ENCODE measurements at regions not wholly inside any gene's neighbourhood (a gene's known extent, or its start where the extent isn't known, plus 50 kb on each side); places are given as distances from the start of the nearest gene placed in this dataset.

DNA sequence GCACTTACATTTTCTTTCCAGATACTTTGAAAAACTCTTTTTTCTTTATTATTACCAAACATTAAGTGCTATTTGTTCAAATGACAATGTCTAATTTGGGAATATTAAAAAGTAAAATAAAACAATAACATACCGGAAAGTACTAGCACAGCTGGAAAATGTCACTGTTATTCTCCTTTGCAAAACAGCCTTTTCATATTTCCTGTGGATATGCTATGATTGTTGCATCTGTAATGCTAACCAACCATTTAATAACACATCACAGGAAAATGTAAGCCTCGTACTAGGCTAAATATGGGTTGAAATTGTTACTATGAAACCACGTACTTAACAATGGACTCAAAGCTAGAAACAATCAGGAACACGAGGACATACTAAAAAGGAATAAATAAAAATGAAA, 298.1 kb downstream of the CBLN2 start:
- DNase-seq (ENCODE audit: low spot score, unreplicated experiment), result no peak
- Mint-ChIP-seq H3K27me3 (no peaks in the 10 kb centered on the region), H3K4me1 (ENCODE audit: low read depth) (no peaks in the 10 kb centered on the region), H3K9me3 (ENCODE audit: low read depth) (peaks cover 4% of the 10 kb centered on the region), H3K4me3 (ENCODE audit: low read depth) (no peak overlapping the region), H3K36me3 (ENCODE audit: insufficient read depth) (no peaks in the 10 kb centered on the region), H3K27ac (no peak overlapping the region)
- TF ChIP-seq, protein P1, sequence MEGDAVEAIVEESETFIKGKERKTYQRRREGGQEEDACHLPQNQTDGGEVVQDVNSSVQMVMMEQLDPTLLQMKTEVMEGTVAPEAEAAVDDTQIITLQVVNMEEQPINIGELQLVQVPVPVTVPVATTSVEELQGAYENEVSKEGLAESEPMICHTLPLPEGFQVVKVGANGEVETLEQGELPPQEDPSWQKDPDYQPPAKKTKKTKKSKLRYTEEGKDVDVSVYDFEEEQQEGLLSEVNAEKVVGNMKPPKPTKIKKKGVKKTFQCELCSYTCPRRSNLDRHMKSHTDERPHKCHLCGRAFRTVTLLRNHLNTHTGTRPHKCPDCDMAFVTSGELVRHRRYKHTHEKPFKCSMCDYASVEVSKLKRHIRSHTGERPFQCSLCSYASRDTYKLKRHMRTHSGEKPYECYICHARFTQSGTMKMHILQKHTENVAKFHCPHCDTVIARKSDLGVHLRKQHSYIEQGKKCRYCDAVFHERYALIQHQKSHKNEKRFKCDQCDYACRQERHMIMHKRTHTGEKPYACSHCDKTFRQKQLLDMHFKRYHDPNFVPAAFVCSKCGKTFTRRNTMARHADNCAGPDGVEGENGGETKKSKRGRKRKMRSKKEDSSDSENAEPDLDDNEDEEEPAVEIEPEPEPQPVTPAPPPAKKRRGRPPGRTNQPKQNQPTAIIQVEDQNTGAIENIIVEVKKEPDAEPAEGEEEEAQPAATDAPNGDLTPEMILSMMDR (IDR thresholded peaks at IDR 0.05; ENCODE audit: unreplicated experiment), result no peak

DNA sequence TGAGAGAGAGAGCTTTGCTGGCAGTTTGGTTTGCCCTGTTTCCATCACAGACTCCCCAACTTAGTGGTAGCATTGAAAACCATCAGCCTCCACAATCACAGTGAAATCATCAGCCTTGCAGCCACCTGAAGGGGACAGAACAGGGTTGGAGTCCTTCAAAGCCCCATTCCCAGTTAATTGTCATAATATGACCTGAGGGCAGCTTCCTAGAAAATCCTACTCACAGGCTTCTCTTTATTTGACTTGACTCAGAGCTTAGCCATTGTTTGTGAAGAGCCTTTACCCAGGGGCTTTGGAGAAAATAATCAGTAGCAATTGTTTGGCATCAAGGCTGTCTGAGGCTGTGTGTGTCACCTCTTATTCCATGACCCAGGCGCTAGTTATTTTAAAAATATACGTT, 308.7 kb downstream of the CBLN2 start:
- no peak for DNase-seq (ENCODE audit: low spot score, unreplicated experiment)

DNA sequence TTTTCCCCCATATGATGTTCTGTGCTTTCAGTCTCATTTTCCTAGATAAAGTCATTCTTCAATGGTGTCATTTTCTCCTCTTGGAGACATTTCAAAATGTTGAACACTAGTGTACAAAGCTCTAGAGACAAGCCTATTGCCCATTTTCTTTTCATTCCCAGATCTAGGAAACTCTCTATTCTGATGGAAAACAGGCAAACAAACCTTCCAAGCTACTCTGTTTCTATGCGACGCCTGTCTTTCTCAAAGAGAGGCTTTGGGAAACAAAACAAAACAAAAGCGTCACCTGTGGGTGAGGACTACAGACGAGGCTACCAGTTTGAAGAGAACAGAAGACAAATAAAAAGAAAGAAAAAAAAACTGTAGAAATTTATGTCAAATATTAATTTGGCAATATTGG, 311.0 kb downstream of the CBLN2 start:
- Mint-ChIP-seq H3K36me3 (ENCODE audit: insufficient read depth) (no peaks in the 10 kb centered on the region), H3K4me1 (ENCODE audit: low read depth) (no peaks in the 10 kb centered on the region), H3K9me3 (ENCODE audit: low read depth) (no peaks in the 10 kb centered on the region), H3K27ac (no peak overlapping the region), H3K27me3 (no peaks in the 10 kb centered on the region), H3K4me3 (ENCODE audit: low read depth) (no peak overlapping the region)
- DNase-seq (ENCODE audit: low spot score, unreplicated experiment), result no peak
- TF ChIP-seq, protein P1 (IDR thresholded peaks at IDR 0.05; ENCODE audit: unreplicated experiment), result no peak

More for the DNA sequence above, 308.7 kb downstream of the CBLN2 start:
- Mint-ChIP-seq H3K27me3 (no peaks in the 10 kb centered on the region), H3K4me1 (ENCODE audit: low read depth) (no peaks in the 10 kb centered on the region), H3K27ac (no peak overlapping the region), H3K4me3 (ENCODE audit: low read depth) (no peak overlapping the region), H3K9me3 (ENCODE audit: low read depth) (no peaks in the 10 kb centered on the region), H3K36me3 (ENCODE audit: insufficient read depth) (no peaks in the 10 kb centered on the region)
- TF ChIP-seq, protein P1 (IDR thresholded peaks at IDR 0.05; ENCODE audit: unreplicated experiment), result no peak

DNA sequence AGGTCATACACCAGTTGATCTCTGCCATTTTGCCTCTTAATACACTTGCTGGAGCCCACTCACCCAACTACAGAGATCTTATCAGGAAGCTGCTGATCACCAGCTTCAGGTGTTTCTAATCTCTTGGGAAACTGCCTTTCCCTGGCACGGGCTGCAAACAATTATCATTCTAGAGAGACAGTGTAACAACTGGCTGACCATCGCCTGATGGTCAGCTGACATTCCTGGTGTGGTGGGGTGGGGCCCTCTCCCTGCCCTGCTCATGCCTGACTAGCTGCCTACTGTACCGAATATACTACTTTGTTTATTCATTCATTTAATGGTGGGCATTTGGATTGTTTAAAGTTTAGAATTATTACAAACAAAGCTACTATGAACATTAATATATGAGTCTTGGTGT, 311.5 kb downstream of the CBLN2 start:
- H3K4me3 Mint-ChIP-seq (ENCODE audit: low read depth), result no peak overlapping the region
- TF ChIP-seq, protein P1 (IDR thresholded peaks at IDR 0.05; ENCODE audit: unreplicated experiment), result no peak
- H3K27me3 Mint-ChIP-seq, result no peaks in the 10 kb centered on the region
- H3K36me3 Mint-ChIP-seq (ENCODE audit: insufficient read depth), result no peaks in the 10 kb centered on the region
- H3K9me3 Mint-ChIP-seq (ENCODE audit: low read depth), result no peaks in the 10 kb centered on the region
- H3K27ac Mint-ChIP-seq, result no peak overlapping the region
- no peak for DNase-seq (ENCODE audit: low spot score, unreplicated experiment)
- H3K4me1 Mint-ChIP-seq (ENCODE audit: low read depth), result no peaks in the 10 kb centered on the region

DNA sequence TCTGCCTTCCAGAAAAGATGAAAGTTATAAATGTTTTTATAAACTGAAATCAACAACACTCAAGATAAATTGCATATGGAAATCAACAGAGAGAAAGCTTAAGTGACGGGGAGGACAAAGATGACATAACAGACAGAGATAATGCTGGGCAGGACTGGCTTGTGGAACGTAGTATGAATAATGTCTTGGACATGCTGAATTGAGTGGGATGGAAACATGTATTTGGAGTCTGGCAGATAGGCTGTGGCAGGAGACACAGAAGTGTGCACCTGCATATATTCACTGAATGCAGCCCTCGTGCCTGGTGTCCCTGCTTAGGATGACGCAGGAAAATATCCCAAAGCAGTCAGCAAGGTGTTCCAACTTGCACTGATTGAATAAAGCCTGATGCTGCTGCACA, 318.2 kb downstream of the CBLN2 start:
- no peak for DNase-seq (ENCODE audit: low spot score, unreplicated experiment)
- no peaks in the 10 kb centered on the region for H3K27me3 Mint-ChIP-seq
- H3K9me3 Mint-ChIP-seq (ENCODE audit: low read depth), result no peaks in the 10 kb centered on the region
- H3K27ac Mint-ChIP-seq, result no peak overlapping the region
- H3K36me3 Mint-ChIP-seq (ENCODE audit: insufficient read depth), result no peaks in the 10 kb centered on the region
- TF ChIP-seq, protein P1 (IDR thresholded peaks at IDR 0.05; ENCODE audit: unreplicated experiment), result no peak
- no peaks in the 10 kb centered on the region for H3K4me1 Mint-ChIP-seq (ENCODE audit: low read depth)
- H3K4me3 Mint-ChIP-seq (ENCODE audit: low read depth), result no peak overlapping the region
